Activated CD8-positive, alpha-beta T cell treated with anti-CD3 and anti-CD28 coated beads for 36 hours (primary cell): ENCODE measurements at regions not wholly inside any gene's neighbourhood (a gene's known extent, or its start where the extent isn't known, plus 50 kb on each side); places are given as distances from the start of the nearest gene placed in this dataset.

Experiments
- ATAC-seq: fragments of 200-7000 bp; cut with Tn5 transposase; one replicate; pipeline ENCODE4 v1.10.0; 2021; ENCODE audit warnings: mild to moderate bottlenecking, moderate library complexity
- CTCF ChIA-PET: fragments of 350-600 bp; sonication (Branson Sonifier 250); formaldehyde crosslinking; loops from one replicate; lab custom pipeline; 2021; ENCODE audit warnings: antibody characterized with exemption; lab: Charles Lee
- POLR2A ChIA-PET: fragments of 350-600 bp; sonication (Branson Sonifier 250); formaldehyde crosslinking; loops from one replicate; lab custom pipeline; 2021; ENCODE audit warnings: antibody characterized with exemption; lab: Charles Lee
- DNase-seq: peaks from one replicate; pipeline ENCODE4 v3.0.0-alpha.2; 2020
- H3K27ac Mint-ChIP-seq: one replicate; pipeline ENCODE4 v1.8.0; 2021; ENCODE audit warnings: mild to moderate bottlenecking, mixed read lengths
- H3K27me3 Mint-ChIP-seq: one replicate; pipeline ENCODE4 v1.8.0; 2021; ENCODE audit warnings: mixed read lengths
- H3K36me3 Mint-ChIP-seq: one replicate; pipeline ENCODE4 v1.8.0; 2021; ENCODE audit warnings: low read depth, mixed read lengths
- H3K4me1 Mint-ChIP-seq: one replicate; pipeline ENCODE4 v1.8.0; 2021; ENCODE audit warnings: low read depth, mixed read lengths
- H3K4me3 Mint-ChIP-seq: one replicate; pipeline ENCODE4 v1.8.0; 2021; ENCODE audit warnings: mild to moderate bottlenecking, moderate library complexity, mixed read lengths
- H3K9me3 Mint-ChIP-seq: one replicate; pipeline ENCODE4 v1.8.0; 2021; ENCODE audit warnings: mixed read lengths
- CTCF ChIP-seq: fragments of 200-600 bp; IDR thresholded peaks from one replicate; pipeline ENCODE4 v1.8.0; 2022; ENCODE audit warnings: antibody characterized with exemption, mild to moderate bottlenecking
- intact Hi-C: fragments of 100-400 bp; cut with micrococcal nuclease; formaldehyde crosslinking; loops from one replicate; pipeline ENCODE4 v1.10.0; 2022

- Mint-ChIP-seq H3K27me3 (no peaks in the 10 kb centered on the region), H3K27ac (no peak overlapping the region), H3K36me3 (no peaks in the 10 kb centered on the region), H3K4me1 (no peaks in the 10 kb centered on the region), H3K9me3 (no peaks in the 10 kb centered on the region), H3K4me3 (no peak overlapping the region)
- POLR2A ChIA-PET = no interaction called here
- DNase-seq (no peak), ATAC-seq (no peak)
- intact Hi-C loops = loop anchor here (10.0 kb wide), 1 partner anchor 63 kb away; no protein-coding TSS in a partner anchor
- CTCF ChIA-PET = interaction anchor here (2.8 kb wide), 1 partner anchor 156 kb away, joined by 10 read pairs; no protein-coding TSS in a partner anchor
- no peak for TF ChIP-seq CTCF
Observed at GRCh38 chr17:33517746-33518145, 224.7 kb upstream of the ASIC2 start.

GRCh38 chr17:33519692-33520091 lies 226.6 kb upstream of the ASIC2 start:
- ChIA-PET CTCF (interaction anchor here (0.8 to 2.8 kb wide), 7 partner anchors 36 to 231 kb away, joined by 3 to 10 read pairs (median 3); no protein-coding TSS in a partner anchor), POLR2A (no interaction called here)
- Mint-ChIP-seq H3K27ac (no peak overlapping the region), H3K36me3 (no peaks in the 10 kb centered on the region), H3K27me3 (no peaks in the 10 kb centered on the region), H3K4me3 (no peak overlapping the region), H3K9me3 (no peaks in the 10 kb centered on the region), H3K4me1 (no peaks in the 10 kb centered on the region)
- intact Hi-C loops = loop anchor here (2.0 to 10.0 kb wide), 3 partner anchors 65 to 231 kb away; no protein-coding TSS in a partner anchor
- no peak for DNase-seq
- ATAC-seq = no peak
- TF ChIP-seq CTCF = no peak

GRCh38 chr17:33520426-33521330 lies 227.6 kb upstream of the ASIC2 start:
- ChIA-PET CTCF (interaction anchor here (0.8 to 2.8 kb wide), 8 partner anchors 35 to 230 kb away, joined by 3 to 10 read pairs (median 3); no protein-coding TSS in a partner anchor), POLR2A (no interaction called here)
- ATAC-seq (peak; percentile 62), DNase-seq (peak; percentile 71)
- Mint-ChIP-seq H3K9me3 (no peaks in the 10 kb centered on the region), H3K27ac (no peak overlapping the region), H3K4me1 (no peaks in the 10 kb centered on the region), H3K27me3 (no peaks in the 10 kb centered on the region), H3K4me3 (no peak overlapping the region), H3K36me3 (no peaks in the 10 kb centered on the region)
- intact Hi-C loops = loop anchor here (2.0 to 5.0 kb wide), 2 partner anchors 157 to 230 kb away; no protein-coding TSS in a partner anchor
- peak; percentile 85 for TF ChIP-seq CTCF

- no peaks in the 10 kb centered on the region for H3K4me1 Mint-ChIP-seq
- TF ChIP-seq CTCF = no peak
- H3K27me3 Mint-ChIP-seq = no peaks in the 10 kb centered on the region
- no peak for ATAC-seq
- CTCF ChIA-PET = interaction anchor here (1.0 to 1.3 kb wide), 3 partner anchors 9 to 229 kb away, joined by 3 read pairs; no protein-coding TSS in a partner anchor
- H3K9me3 Mint-ChIP-seq = no peaks in the 10 kb centered on the region
- intact Hi-C loops = loop anchor here (2.0 to 5.0 kb wide), 2 partner anchors 156 to 229 kb away; no protein-coding TSS in a partner anchor
- H3K36me3 Mint-ChIP-seq = no peaks in the 10 kb centered on the region
- H3K4me3 Mint-ChIP-seq = no peak overlapping the region
- no peak overlapping the region for H3K27ac Mint-ChIP-seq
- peak; percentile 15 for DNase-seq
- POLR2A ChIA-PET = no interaction called here
Observed at GRCh38 chr17:33521784-33522183, 228.7 kb upstream of the ASIC2 start.

GRCh38 chr17:33522623-33523022 lies 229.5 kb upstream of the ASIC2 start:
- Mint-ChIP-seq H3K4me3 (no peak overlapping the region), H3K9me3 (peaks cover 6% of the 10 kb centered on the region), H3K27ac (no peak overlapping the region), H3K27me3 (no peaks in the 10 kb centered on the region), H3K4me1 (no peaks in the 10 kb centered on the region), H3K36me3 (no peaks in the 10 kb centered on the region)
- intact Hi-C loops = loop anchor here (5.0 kb wide), 1 partner anchor 155 kb away; no protein-coding TSS in a partner anchor
- ATAC-seq (no peak), DNase-seq (no peak)
- ChIA-PET CTCF (interaction anchor here (1.1 to 1.3 kb wide), 2 partner anchors 9 to 10 kb away, joined by 3 read pairs; no protein-coding TSS in a partner anchor), POLR2A (no interaction called here)
- TF ChIP-seq CTCF = no peak
